Transverse colon (tissue), 3 donors: ENCODE measurements at regions not wholly inside any gene's neighbourhood (a gene's known extent, or its start where the extent isn't known, plus 50 kb on each side); places are given as distances from the start of the nearest gene placed in this dataset.

Experiments used
- POLR2A ChIP-seq: fragments of 450-650 bp; IDR thresholded peaks from one replicate; pipeline ENCODE4 v1.6.1; 2016; ENCODE audit warnings: antibody characterized with exemption, mild to moderate bottlenecking, moderate library complexity
- POLR2AphosphoS5 ChIP-seq, 3 donors: sonication (generic); formaldehyde crosslinking; IDR thresholded peaks; one replicate each; pipeline ENCODE4 v1.6.1; 2016; ENCODE audit warnings: antibody characterized with exemption in 3 of 3

GRCh38 chr10:8719971-8720370 is 665.5 kb downstream of the GATA3 start:
- TF ChIP-seq POLR2AphosphoS5 (IDR thresholded peaks at IDR 0.05) = no peak
- no peak for TF ChIP-seq POLR2A
